ENCODE measurements at regions not wholly inside any gene's neighbourhood (a gene's known extent, or its start where the extent isn't known, plus 50 kb on each side); places are given as distances from the start of the nearest gene placed in this dataset.

DNA sequence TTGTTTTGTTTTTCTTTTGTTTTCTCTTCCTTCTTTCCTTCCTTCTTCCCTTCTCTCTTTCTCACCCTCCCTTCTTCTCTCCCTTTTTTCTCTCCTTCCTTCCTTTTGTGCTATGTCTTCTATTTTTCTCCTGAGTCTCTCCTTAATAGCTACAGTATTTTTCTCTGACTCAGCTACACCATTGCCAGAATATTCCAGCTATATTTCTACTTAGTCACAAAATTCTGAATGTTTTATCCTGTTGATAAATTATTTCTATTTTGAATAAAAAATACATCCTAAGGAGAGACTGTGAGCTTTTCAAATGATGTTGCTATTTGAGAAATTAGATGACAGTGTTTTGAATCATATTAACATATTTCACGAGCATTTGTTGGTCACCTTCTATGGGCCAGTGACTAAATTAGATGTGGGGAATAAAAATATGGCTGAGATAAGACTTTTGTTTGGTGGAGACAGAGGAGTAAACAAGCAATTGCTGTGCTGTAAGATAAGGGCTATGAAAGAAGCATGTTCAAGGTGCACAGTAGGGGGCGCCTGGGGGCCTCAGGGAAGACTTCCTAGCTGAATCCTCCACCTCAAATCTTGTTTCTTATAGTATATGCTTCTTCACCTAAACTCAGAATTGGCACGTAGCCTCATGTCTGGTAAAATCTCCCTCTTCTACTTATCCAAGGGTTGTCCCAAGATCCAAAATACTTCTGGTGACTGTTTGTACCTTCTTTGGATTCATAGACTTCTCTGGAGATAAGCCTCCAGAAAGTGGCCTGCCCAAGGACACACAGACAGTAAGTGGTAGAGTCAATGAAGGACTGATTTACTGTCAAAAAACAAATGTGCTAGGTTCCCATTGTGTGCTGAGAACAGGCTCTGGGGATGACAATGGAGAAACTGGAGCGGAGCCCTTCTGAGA lies 115.5 kb upstream of the CREB5 start:
- H3K4me2 ChIP-seq (ENCODE audit: low read length): peak overlapping the region; percentile 64; the same call in 1 of the 2 replicates
- peaks cover 18% of the 10 kb centered on the region for H3K4me1 ChIP-seq (ENCODE audit: insufficient read depth, low read length, poor library complexity, severe bottlenecking)
- H2AFZ ChIP-seq (ENCODE audit: low read length): no peak overlapping the region
- H3K9me3 ChIP-seq (ENCODE audit: low read length): no peaks in the 10 kb centered on the region
- ChIA-PET CTCF (ENCODE audit: unreplicated experiment) (interaction anchor here (0.6 kb wide), 1 partner anchor 719 kb away, joined by 3 read pairs; no protein-coding TSS in a partner anchor), POLR2A (interaction anchor here (0.5 to 0.7 kb wide), 4 partner anchors 13 to 664 kb away, joined by 3 read pairs; no protein-coding TSS in a partner anchor)
- intact Hi-C loops (cut with micrococcal nuclease; ENCODE audit: unreplicated experiment): no loop called here
- no peaks in the 10 kb centered on the region for H3K9me2 ChIP-seq (ENCODE audit: insufficient read depth, low read length)
- H3K79me2 ChIP-seq (ENCODE audit: insufficient read depth, low read depth, low read length): no peaks in the 10 kb centered on the region
- no TSS peak for BruUV-seq (replicated peaks)
- DNase-seq (ENCODE audit: low spot score): peak; percentile 31
- H4K20me1 ChIP-seq (ENCODE audit: insufficient read depth, low read length): no peaks in the 10 kb centered on the region
- no peak for TF ChIP-seq EZH2phosphoT487 (IDR thresholded peaks at IDR 0.05; ENCODE audit: borderline replicate concordance, low read depth, low read length)
- TF ChIP-seq, protein P1, sequence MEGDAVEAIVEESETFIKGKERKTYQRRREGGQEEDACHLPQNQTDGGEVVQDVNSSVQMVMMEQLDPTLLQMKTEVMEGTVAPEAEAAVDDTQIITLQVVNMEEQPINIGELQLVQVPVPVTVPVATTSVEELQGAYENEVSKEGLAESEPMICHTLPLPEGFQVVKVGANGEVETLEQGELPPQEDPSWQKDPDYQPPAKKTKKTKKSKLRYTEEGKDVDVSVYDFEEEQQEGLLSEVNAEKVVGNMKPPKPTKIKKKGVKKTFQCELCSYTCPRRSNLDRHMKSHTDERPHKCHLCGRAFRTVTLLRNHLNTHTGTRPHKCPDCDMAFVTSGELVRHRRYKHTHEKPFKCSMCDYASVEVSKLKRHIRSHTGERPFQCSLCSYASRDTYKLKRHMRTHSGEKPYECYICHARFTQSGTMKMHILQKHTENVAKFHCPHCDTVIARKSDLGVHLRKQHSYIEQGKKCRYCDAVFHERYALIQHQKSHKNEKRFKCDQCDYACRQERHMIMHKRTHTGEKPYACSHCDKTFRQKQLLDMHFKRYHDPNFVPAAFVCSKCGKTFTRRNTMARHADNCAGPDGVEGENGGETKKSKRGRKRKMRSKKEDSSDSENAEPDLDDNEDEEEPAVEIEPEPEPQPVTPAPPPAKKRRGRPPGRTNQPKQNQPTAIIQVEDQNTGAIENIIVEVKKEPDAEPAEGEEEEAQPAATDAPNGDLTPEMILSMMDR (conservative IDR thresholded peaks at IDR 0.05; ENCODE audit: low read length): peak; percentile 84
- H3K4me3 ChIP-seq (ENCODE audit: low read depth, low read length, poor library complexity, severe bottlenecking): no peak overlapping the region
- H3K36me3 ChIP-seq (ENCODE audit: insufficient read depth, low read length): no peaks in the 10 kb centered on the region
- no peak overlapping the region for H3K27ac ChIP-seq (ENCODE audit: low read depth, low read length, poor library complexity, severe bottlenecking)

DNA sequence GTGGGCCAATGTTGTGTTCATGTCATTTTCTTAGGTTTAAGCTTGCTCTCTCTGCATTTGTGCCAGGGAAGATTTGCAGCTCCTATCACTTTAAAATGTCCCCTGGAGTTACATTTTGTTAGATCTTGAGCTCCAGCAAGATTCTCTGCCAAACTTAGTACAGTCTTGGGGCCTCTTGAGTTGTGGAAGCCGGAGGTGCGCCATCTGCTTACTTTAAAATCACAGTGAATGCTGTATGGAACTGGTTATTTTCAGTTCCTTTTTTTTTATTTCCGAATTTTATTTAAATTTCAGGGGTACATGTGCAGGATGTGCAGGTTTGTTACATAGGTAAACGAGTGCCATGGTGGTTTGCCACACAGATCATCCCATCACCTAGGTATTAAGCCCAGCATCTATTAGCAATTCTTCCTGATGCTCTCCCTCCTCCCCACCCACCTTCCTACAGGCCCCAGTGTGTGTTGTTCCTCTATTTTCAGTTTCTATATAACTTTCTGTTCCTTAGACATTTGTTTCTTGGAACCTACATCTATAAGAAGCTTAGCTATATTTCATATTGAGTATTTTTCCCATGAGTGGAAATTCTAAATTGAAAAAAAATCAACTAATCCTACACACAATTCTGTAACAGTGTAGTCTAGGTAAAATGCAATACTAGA lies 114.4 kb upstream of the CREB5 start:
- Histone ChIP-seq H3K36me3 (ENCODE audit: insufficient read depth, low read length) (no peaks in the 10 kb centered on the region), H3K4me3 (ENCODE audit: low read depth, low read length, poor library complexity, severe bottlenecking) (no peak overlapping the region), H3K79me2 (ENCODE audit: insufficient read depth, low read depth, low read length) (no peaks in the 10 kb centered on the region), H4K20me1 (ENCODE audit: insufficient read depth, low read length) (no peaks in the 10 kb centered on the region), H3K9me3 (ENCODE audit: low read length) (no peaks in the 10 kb centered on the region), H3K27ac (ENCODE audit: low read depth, low read length, poor library complexity, severe bottlenecking) (no peak overlapping the region), H3K4me2 (ENCODE audit: low read length) (peak overlapping the region; percentile 64), H3K4me1 (ENCODE audit: insufficient read depth, low read length, poor library complexity, severe bottlenecking) (peaks cover 18% of the 10 kb centered on the region), H3K9me2 (ENCODE audit: insufficient read depth, low read length) (no peaks in the 10 kb centered on the region), H2AFZ (ENCODE audit: low read length) (peak overlapping the region; percentile 41; the same call in 1 of the 2 replicates)
- TF ChIP-seq, protein P1 (conservative IDR thresholded peaks at IDR 0.05; ENCODE audit: low read length): peak; percentile 25; the same call in 1 of the 2 replicates
- TF ChIP-seq EZH2phosphoT487 (IDR thresholded peaks at IDR 0.05; ENCODE audit: borderline replicate concordance, low read depth, low read length): no peak
- ChIA-PET CTCF (ENCODE audit: unreplicated experiment) (interaction anchor here (0.6 kb wide), 1 partner anchor 720 kb away, joined by 3 read pairs; no protein-coding TSS in a partner anchor), POLR2A (interaction anchor here (0.6 to 0.9 kb wide), 3 partner anchors 14 to 665 kb away, joined by 3 to 4 read pairs (median 3); no protein-coding TSS in a partner anchor)
- no TSS peak for BruUV-seq (replicated peaks)
- intact Hi-C loops (cut with micrococcal nuclease; ENCODE audit: unreplicated experiment): no loop called here
- peak; percentile 76 for DNase-seq (ENCODE audit: low spot score)

Measured in OCI-LY7 (cell line).